Peyer's patch (tissue), 4 donors: ENCODE measurements at regions not wholly inside any gene's neighbourhood (a gene's known extent, or its start where the extent isn't known, plus 50 kb on each side); places are given as distances from the start of the nearest gene placed in this dataset.

ENCODE experiments used
- POLR2A ChIP-seq, 2 donors: fragments of 450-650 bp; IDR thresholded peaks; one replicate each; pipeline ENCODE4 v1.5.1; 2017; ENCODE audit warnings: antibody characterized with exemption in 2 of 2, mild to moderate bottlenecking in 2 of 2, moderate library complexity in 2 of 2
- TF ChIP-seq, protein P1 (sequence below), 6 experiments: fragments of 450-650 bp in 4 of 6; fragments of 200-600 bp in 2 of 6; sonication (generic) in 1 of 6; IDR thresholded peaks; one replicate each; pipeline ENCODE4 v1.5.1; 2017 to 2019; ENCODE audit warnings: antibody characterized with exemption in 6 of 6, mild to moderate bottlenecking in 3 of 6, moderate library complexity in 1 of 6

DNA sequence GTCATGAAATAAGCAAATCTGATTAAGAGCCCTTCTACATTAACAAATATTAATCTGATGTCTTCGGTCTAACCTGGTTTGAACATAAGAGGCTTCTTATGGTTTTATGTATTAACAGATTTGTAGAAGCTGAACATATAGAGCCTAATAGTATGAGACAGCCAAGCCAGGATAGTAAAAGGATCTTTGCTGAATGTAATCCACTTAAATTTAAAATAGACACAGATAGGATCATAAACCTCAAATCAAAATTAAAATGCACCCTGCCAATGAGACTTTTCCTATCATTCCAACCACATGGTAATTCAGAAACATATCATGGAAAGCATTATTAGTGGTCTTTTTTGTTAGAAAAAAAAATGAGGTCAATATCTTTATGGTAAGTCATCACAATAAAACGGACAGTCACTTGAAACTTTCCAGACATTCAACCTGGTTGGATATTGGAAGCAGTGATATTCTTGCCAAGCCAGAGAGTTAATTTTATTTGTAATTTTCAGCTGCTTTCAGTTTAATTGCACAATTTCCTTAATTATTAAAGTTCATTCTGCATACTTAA lies 606.9 kb upstream of the SALL1 start:
- TF ChIP-seq, protein P1, sequence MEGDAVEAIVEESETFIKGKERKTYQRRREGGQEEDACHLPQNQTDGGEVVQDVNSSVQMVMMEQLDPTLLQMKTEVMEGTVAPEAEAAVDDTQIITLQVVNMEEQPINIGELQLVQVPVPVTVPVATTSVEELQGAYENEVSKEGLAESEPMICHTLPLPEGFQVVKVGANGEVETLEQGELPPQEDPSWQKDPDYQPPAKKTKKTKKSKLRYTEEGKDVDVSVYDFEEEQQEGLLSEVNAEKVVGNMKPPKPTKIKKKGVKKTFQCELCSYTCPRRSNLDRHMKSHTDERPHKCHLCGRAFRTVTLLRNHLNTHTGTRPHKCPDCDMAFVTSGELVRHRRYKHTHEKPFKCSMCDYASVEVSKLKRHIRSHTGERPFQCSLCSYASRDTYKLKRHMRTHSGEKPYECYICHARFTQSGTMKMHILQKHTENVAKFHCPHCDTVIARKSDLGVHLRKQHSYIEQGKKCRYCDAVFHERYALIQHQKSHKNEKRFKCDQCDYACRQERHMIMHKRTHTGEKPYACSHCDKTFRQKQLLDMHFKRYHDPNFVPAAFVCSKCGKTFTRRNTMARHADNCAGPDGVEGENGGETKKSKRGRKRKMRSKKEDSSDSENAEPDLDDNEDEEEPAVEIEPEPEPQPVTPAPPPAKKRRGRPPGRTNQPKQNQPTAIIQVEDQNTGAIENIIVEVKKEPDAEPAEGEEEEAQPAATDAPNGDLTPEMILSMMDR (IDR thresholded peaks at IDR 0.05), result no peak
- TF ChIP-seq POLR2A (IDR thresholded peaks at IDR 0.05), result no peak
